Gastroesophageal sphincter (tissue), 4 donors: ENCODE measurements at regions not wholly inside any gene's neighbourhood (a gene's known extent, or its start where the extent isn't known, plus 50 kb on each side); places are given as distances from the start of the nearest gene placed in this dataset.

Experiments used
- ATAC-seq: fragments of 150-250 bp; one replicate; pipeline ENCODE4 v1.9.1; 2016; ENCODE audit warnings: mild to moderate bottlenecking, moderate library complexity
- H3K27ac ChIP-seq, 4 donors: fragments of 200-600 bp; sonication (generic) in 3 of 4; 1 replicate in 3 of 4; 2 replicates in 1 of 4; pipeline ENCODE4 v1.5.1; 2016 to 2019
- H3K27me3 ChIP-seq: fragments of 200-600 bp; sonication (generic); one replicate; pipeline ENCODE4 v1.5.1; 2019
- H3K36me3 ChIP-seq, 2 donors: fragments of 200-600 bp; sonication (generic); one replicate each; pipeline ENCODE4 v1.5.1; 2019; ENCODE audit warnings: control low read depth in 1 of 2
- H3K4me1 ChIP-seq, 3 donors: fragments of 200-600 bp; sonication (generic); 1 replicate in 2 of 3; 2 replicates in 1 of 3; pipeline ENCODE4 v1.5.1; 2016 to 2019; ENCODE audit warnings: control low read depth in 2 of 3
- H3K4me3 ChIP-seq, 2 donors: fragments of 200-600 bp; sonication (generic); one replicate each; pipeline ENCODE4 v1.5.1; 2019; ENCODE audit warnings: mild to moderate bottlenecking in 1 of 2, moderate library complexity in 1 of 2
- H3K9me3 ChIP-seq, 3 donors: fragments of 200-600 bp; sonication (generic); one replicate each; pipeline ENCODE4 v1.5.1; 2017 to 2019; ENCODE audit warnings: control low read depth in 2 of 3
- EP300 ChIP-seq: sonication (generic); formaldehyde crosslinking; IDR thresholded peaks from one replicate; pipeline ENCODE4 v1.6.1; 2017; ENCODE audit warnings: antibody characterized with exemption, mild to moderate bottlenecking
- POLR2A ChIP-seq, 2 donors: fragments of 450-650 bp; IDR thresholded peaks; one replicate each; pipeline ENCODE4 v1.6.1; 2017; ENCODE audit warnings: antibody characterized with exemption in 2 of 2, mild to moderate bottlenecking in 2 of 2, moderate library complexity in 1 of 2
- POLR2AphosphoS5 ChIP-seq: sonication (generic); formaldehyde crosslinking; IDR thresholded peaks from one replicate; pipeline ENCODE4 v1.6.1; 2017; ENCODE audit warnings: antibody characterized with exemption
- WGBS, 2 donors: methylation state at CpG; one replicate each; pipeline ENCODE4 v1.1.5; 2018; ENCODE audit warnings: low coverage in 1 of 2; 5-methylcytosine and 5-hydroxymethylcytosine counted together
- TF ChIP-seq, protein P1 (sequence below), 4 experiments: fragments of 200-600 bp in 2 of 4; fragments of 450-650 bp in 2 of 4; sonication (generic) in 1 of 4; IDR thresholded peaks; one replicate each; pipeline ENCODE4 v1.5.1; 2017 to 2019; ENCODE audit warnings: antibody characterized with exemption in 4 of 4, mild to moderate bottlenecking in 2 of 4, moderate library complexity in 2 of 4

DNA sequence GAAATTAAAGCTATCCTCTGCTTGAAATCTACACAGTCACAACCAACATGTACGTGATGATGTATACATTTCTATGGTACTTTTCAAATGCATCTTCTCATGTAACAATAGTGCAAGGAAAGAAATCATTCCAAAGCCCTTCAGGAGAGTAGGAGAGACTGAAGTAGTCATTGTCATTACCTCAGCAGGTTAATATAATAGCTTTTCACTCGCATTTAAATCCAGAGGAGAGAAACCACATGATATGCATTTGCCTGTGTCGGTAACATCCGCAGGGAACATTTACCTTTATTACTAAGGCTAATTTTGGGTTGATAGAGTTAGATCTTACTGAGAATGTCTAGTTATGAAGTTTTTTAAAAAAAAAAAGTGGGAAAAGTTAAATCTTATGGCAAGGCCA is 186.6 kb upstream of the DTNBP1 start:
- Histone ChIP-seq H3K36me3 (no peaks in the 10 kb centered on the region), H3K4me3 (no peak overlapping the region), H3K9me3 (peaks cover 0 to 5% (median 0%) of the 10 kb centered on the region in 3 donors), H3K27ac (no peak overlapping the region), H3K4me1 (no peaks in the 10 kb centered on the region), H3K27me3 (no peaks in the 10 kb centered on the region)
- no peak for ATAC-seq
- TF ChIP-seq EP300 = no peak
- TF ChIP-seq POLR2AphosphoS5 = no peak
- no peak for TF ChIP-seq POLR2A (IDR thresholded peaks at IDR 0.05)
- TF ChIP-seq, protein P1, sequence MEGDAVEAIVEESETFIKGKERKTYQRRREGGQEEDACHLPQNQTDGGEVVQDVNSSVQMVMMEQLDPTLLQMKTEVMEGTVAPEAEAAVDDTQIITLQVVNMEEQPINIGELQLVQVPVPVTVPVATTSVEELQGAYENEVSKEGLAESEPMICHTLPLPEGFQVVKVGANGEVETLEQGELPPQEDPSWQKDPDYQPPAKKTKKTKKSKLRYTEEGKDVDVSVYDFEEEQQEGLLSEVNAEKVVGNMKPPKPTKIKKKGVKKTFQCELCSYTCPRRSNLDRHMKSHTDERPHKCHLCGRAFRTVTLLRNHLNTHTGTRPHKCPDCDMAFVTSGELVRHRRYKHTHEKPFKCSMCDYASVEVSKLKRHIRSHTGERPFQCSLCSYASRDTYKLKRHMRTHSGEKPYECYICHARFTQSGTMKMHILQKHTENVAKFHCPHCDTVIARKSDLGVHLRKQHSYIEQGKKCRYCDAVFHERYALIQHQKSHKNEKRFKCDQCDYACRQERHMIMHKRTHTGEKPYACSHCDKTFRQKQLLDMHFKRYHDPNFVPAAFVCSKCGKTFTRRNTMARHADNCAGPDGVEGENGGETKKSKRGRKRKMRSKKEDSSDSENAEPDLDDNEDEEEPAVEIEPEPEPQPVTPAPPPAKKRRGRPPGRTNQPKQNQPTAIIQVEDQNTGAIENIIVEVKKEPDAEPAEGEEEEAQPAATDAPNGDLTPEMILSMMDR (IDR thresholded peaks at IDR 0.05) = no peak
- WGBS, 2 donors = 95 to 100% methylated on average over 1 to 4 of the region's 4 CpGs

DNA sequence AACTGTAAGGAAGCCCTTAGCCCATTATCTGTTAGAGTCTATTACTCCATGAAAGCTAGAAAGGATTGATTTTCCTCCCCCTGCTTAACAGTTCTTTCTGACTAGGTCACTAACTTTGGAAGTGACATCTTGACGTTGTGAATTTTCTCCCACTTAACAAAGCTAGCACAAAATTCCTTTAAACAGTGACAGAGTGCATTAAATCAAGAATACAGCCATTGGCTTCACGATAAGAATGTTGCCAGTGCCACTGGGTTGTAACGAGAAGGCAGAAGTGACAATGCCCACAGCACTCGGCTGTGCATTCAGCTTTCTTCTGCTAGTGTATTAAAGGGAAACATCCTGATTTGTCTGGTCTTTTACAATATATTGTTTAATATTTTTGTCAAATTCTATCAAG is 182.7 kb upstream of the DTNBP1 start:
- H3K4me1 ChIP-seq = no peaks in the 10 kb centered on the region
- ATAC-seq = no peak
- no peaks in the 10 kb centered on the region for H3K36me3 ChIP-seq
- no peak overlapping the region for H3K27ac ChIP-seq
- H3K9me3 ChIP-seq = no peaks in the 10 kb centered on the region
- WGBS, 2 donors = 82 to 100% methylated on average over 2 to 4 of the region's 4 CpGs
- H3K27me3 ChIP-seq = no peaks in the 10 kb centered on the region
- TF ChIP-seq POLR2A (IDR thresholded peaks at IDR 0.05) (no peak), POLR2AphosphoS5 (no peak), EP300 (no peak)
- TF ChIP-seq, protein P1 (IDR thresholded peaks at IDR 0.05) = no peak
- H3K4me3 ChIP-seq = no peak overlapping the region

DNA sequence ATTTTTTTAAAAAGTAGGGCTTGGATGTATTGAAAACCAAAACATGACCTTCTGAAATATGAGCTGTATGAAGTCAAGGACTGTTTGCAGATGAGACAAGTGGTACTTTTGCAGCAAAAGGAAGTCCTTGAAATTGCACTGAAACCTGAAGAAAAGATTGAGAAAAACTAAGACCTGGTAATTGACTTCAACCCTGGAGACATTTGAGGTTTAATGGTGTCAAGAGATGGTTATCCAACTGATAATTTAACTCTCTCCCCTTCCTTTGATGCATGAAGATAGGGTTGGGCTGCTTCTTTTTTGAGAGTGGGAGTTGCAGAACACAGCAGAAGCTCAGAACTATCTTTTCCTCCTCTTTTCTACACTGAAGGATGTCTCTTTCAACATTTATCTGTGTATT is 180.9 kb upstream of the DTNBP1 start:
- no peaks in the 10 kb centered on the region for H3K36me3 ChIP-seq
- no peak overlapping the region for H3K4me3 ChIP-seq
- no peaks in the 10 kb centered on the region for H3K9me3 ChIP-seq
- no peaks in the 10 kb centered on the region for H3K4me1 ChIP-seq
- no peaks in the 10 kb centered on the region for H3K27me3 ChIP-seq
- TF ChIP-seq POLR2AphosphoS5 (no peak), POLR2A (IDR thresholded peaks at IDR 0.05) (no peak), EP300 (no peak)
- TF ChIP-seq, protein P1 (IDR thresholded peaks at IDR 0.05) = no peak
- H3K27ac ChIP-seq = no peak overlapping the region
- no peak for ATAC-seq

DNA sequence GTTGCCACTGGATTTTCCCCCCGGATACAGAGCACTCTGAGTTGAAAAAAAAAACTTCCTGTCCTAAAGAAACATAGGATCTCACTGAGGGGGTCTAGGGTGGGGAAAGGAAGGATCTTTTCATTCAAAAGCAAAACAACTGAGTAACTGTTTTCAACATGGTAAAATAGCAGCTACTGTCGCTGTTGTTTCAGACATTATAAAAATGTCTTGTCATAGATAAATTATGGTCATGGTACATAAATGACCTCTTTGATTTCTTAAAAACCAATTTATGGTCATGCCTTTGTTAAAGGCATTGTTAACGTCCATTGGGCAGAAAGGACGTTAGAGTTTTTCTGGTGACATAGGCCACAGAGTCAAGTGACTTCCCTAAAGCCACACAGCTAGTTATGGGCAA is 180.4 kb upstream of the DTNBP1 start:
- no peak for ATAC-seq
- TF ChIP-seq POLR2AphosphoS5 = no peak
- TF ChIP-seq EP300 = no peak
- TF ChIP-seq, protein P1 (IDR thresholded peaks at IDR 0.05) = no peak
- TF ChIP-seq POLR2A (IDR thresholded peaks at IDR 0.05) = no peak
- 61 to 68% methylated on average over 4 of the region's 4 CpGs for WGBS, 2 donors

DNA sequence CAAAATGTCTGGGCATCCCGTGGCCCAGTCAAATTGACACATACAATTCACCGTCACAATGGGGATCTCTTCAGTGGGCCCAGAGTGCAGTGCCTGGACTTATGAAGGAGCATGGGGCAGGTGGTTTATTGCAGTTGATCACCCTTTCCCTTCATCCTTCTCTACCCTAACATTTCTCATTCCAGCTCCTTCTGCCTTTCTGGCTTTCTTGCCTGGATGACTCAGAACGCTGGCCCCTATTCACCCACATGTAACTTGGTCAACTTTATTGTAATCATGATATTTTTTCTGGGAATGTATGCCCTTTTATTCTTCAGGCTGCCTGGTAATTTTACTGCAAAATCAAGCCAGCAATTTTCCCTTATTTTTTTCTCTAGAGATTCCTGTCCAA is 179.9 kb upstream of the DTNBP1 start:
- H3K27ac ChIP-seq = peak overlapping the region in 2 of 4 donors; percentile 7 to 27
- ATAC-seq = peak; percentile 51
- no peaks in the 10 kb centered on the region for H3K36me3 ChIP-seq
- H3K9me3 ChIP-seq = no peaks in the 10 kb centered on the region
- no peaks in the 10 kb centered on the region for H3K27me3 ChIP-seq
- TF ChIP-seq POLR2A (IDR thresholded peaks at IDR 0.05) (no peak), EP300 (no peak), POLR2AphosphoS5 (no peak)
- TF ChIP-seq, protein P1 (IDR thresholded peaks at IDR 0.05) = no peak
- no peak overlapping the region for H3K4me3 ChIP-seq
- 50 to 71% methylated on average over 3 of the region's 3 CpGs for WGBS, 2 donors
- no peaks in the 10 kb centered on the region for H3K4me1 ChIP-seq

More for the DNA sequence above, 180.4 kb upstream of the DTNBP1 start:
- Histone ChIP-seq H3K27me3 (no peaks in the 10 kb centered on the region), H3K36me3 (no peaks in the 10 kb centered on the region), H3K9me3 (no peaks in the 10 kb centered on the region), H3K4me1 (no peaks in the 10 kb centered on the region), H3K27ac (no peak overlapping the region), H3K4me3 (no peak overlapping the region)
